ENCODE measurements at regions not wholly inside any gene's neighbourhood (a gene's known extent, or its start where the extent isn't known, plus 50 kb on each side); places are given as distances from the start of the nearest gene placed in this dataset.

GRCh38 chr4:30160140-30160539 is 560.0 kb upstream of the PCDH7 start:
- no peak for DNase-seq
- H3K4me3 ChIP-seq (ENCODE audit: control insufficient read depth in 1 of 7, extremely low read depth in 1 of 7, insufficient read depth in 4 of 7, low read depth in 2 of 7, low read length in 6 of 7) = no peak overlapping the region
- ChIA-PET CTCF (no interaction called here), POLR2A (no interaction called here)
- no peak overlapping the region for H3K27ac ChIP-seq (ENCODE audit: insufficient read depth in 1 of 2, low read depth in 1 of 2, low read length in 2 of 2, poor library complexity in 1 of 2, severe bottlenecking in 2 of 2)
- H3K36me3 ChIP-seq (ENCODE audit: control insufficient read depth in 4 of 4, insufficient read depth in 4 of 4, low read length in 3 of 4) = no peaks in the 10 kb centered on the region
- no peaks in the 10 kb centered on the region for H3K27me3 ChIP-seq (replicated peaks in 2 of 5; ENCODE audit: control insufficient read depth in 4 of 5, insufficient read depth in 5 of 5, low read length in 4 of 5)
- WGBS (ENCODE audit: insufficient coverage) = 100% methylated on average over 1 of the region's 2 CpGs
- no peaks in the 10 kb centered on the region for H3K9me3 ChIP-seq (ENCODE audit: control extremely low read depth in 1 of 5, control insufficient read depth in 4 of 5, insufficient read depth in 2 of 5, low read depth in 1 of 5, low read length in 4 of 5)
- H3K4me1 ChIP-seq (ENCODE audit: control extremely low read depth in 1 of 4, control insufficient read depth in 4 of 4, insufficient read depth in 4 of 4, low read length in 3 of 4) = no peaks in the 10 kb centered on the region

DNA sequence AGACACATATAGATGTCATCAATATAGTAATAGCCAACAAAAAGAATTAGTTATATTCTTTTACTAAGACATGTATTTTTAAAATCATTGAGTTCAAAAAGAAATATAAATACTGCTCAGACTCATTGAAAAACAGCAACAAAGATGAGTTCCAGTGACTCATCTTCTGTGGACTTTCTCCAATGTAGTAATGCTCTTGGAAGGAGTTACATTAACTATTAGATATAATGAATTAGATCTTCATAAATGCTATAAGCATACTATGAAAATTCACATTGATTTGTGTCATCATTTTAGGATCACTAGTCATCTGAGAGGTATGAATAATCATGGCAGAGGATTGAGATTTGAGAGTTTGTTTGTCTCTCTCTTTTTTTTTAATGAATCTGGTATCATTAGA is 547.8 kb upstream of the PCDH7 start:
- Histone ChIP-seq H3K36me3 (ENCODE audit: control insufficient read depth in 4 of 4, insufficient read depth in 4 of 4, low read length in 3 of 4) (no peaks in the 10 kb centered on the region), H3K4me1 (ENCODE audit: control extremely low read depth in 1 of 4, control insufficient read depth in 4 of 4, insufficient read depth in 4 of 4, low read length in 3 of 4) (no peaks in the 10 kb centered on the region), H3K4me3 (ENCODE audit: control insufficient read depth in 1 of 7, extremely low read depth in 1 of 7, insufficient read depth in 4 of 7, low read depth in 2 of 7, low read length in 6 of 7) (no peak overlapping the region), H3K27ac (ENCODE audit: insufficient read depth in 1 of 2, low read depth in 1 of 2, low read length in 2 of 2, poor library complexity in 1 of 2, severe bottlenecking in 2 of 2) (no peak overlapping the region), H3K9me3 (ENCODE audit: control extremely low read depth in 1 of 5, control insufficient read depth in 4 of 5, insufficient read depth in 2 of 5, low read depth in 1 of 5, low read length in 4 of 5) (no peaks in the 10 kb centered on the region), H3K27me3 (replicated peaks in 2 of 5; ENCODE audit: control insufficient read depth in 4 of 5, insufficient read depth in 5 of 5, low read length in 4 of 5) (no peaks in the 10 kb centered on the region)
- no peak for DNase-seq
- POLR2A ChIA-PET = no interaction called here
- CTCF ChIA-PET = no interaction called here

GRCh38 chr4:30181512-30181911 is 538.7 kb upstream of the PCDH7 start:
- Histone ChIP-seq H3K36me3 (ENCODE audit: control insufficient read depth in 4 of 4, insufficient read depth in 4 of 4, low read length in 3 of 4) (no peaks in the 10 kb centered on the region), H3K27me3 (replicated peaks in 2 of 5; ENCODE audit: control insufficient read depth in 4 of 5, insufficient read depth in 5 of 5, low read length in 4 of 5) (no peaks in the 10 kb centered on the region), H3K9me3 (ENCODE audit: control extremely low read depth in 1 of 5, control insufficient read depth in 4 of 5, insufficient read depth in 2 of 5, low read depth in 1 of 5, low read length in 4 of 5) (no peaks in the 10 kb centered on the region), H3K4me3 (ENCODE audit: control insufficient read depth in 1 of 7, extremely low read depth in 1 of 7, insufficient read depth in 4 of 7, low read depth in 2 of 7, low read length in 6 of 7) (no peak overlapping the region), H3K4me1 (ENCODE audit: control extremely low read depth in 1 of 4, control insufficient read depth in 4 of 4, insufficient read depth in 4 of 4, low read length in 3 of 4) (no peaks in the 10 kb centered on the region), H3K27ac (ENCODE audit: insufficient read depth in 1 of 2, low read depth in 1 of 2, low read length in 2 of 2, poor library complexity in 1 of 2, severe bottlenecking in 2 of 2) (no peak overlapping the region)
- ChIA-PET CTCF (no interaction called here), POLR2A (no interaction called here)
- no CpG with 5 or more reads among the region's 4 CpGs for WGBS (ENCODE audit: insufficient coverage)
- DNase-seq = no peak

DNA sequence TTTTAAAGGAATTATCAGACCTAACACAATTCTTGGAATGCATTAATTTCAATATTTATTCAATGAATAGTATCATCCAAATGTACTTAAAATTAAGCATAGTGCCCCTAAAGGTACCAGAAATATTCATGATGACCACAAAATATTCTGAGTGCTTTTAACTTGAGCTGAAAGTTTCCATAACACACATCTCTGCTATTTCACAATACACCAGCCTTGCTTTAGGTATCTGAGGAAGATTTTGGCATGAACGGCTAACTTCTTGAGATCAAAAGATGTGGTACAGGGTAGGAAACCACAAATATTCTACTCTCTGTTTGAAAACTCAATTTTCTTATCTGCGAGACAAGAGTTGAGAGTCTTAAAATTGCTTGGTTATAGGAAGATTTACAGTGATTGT is 538.3 kb upstream of the PCDH7 start:
- CTCF ChIA-PET = no interaction called here
- WGBS (ENCODE audit: insufficient coverage) = no CpG with 5 or more reads among the region's 2 CpGs
- POLR2A ChIA-PET = no interaction called here
- H3K36me3 ChIP-seq (ENCODE audit: control insufficient read depth in 4 of 4, insufficient read depth in 4 of 4, low read length in 3 of 4) = no peaks in the 10 kb centered on the region
- H3K27ac ChIP-seq (ENCODE audit: insufficient read depth in 1 of 2, low read depth in 1 of 2, low read length in 2 of 2, poor library complexity in 1 of 2, severe bottlenecking in 2 of 2) = no peak overlapping the region
- H3K9me3 ChIP-seq (ENCODE audit: control extremely low read depth in 1 of 5, control insufficient read depth in 4 of 5, insufficient read depth in 2 of 5, low read depth in 1 of 5, low read length in 4 of 5) = no peaks in the 10 kb centered on the region
- no peaks in the 10 kb centered on the region for H3K4me1 ChIP-seq (ENCODE audit: control extremely low read depth in 1 of 4, control insufficient read depth in 4 of 4, insufficient read depth in 4 of 4, low read length in 3 of 4)
- H3K4me3 ChIP-seq (ENCODE audit: control insufficient read depth in 1 of 7, extremely low read depth in 1 of 7, insufficient read depth in 4 of 7, low read depth in 2 of 7, low read length in 6 of 7) = no peak overlapping the region
- H3K27me3 ChIP-seq (replicated peaks in 2 of 5; ENCODE audit: control insufficient read depth in 4 of 5, insufficient read depth in 5 of 5, low read length in 4 of 5) = no peaks in the 10 kb centered on the region
- no peak for DNase-seq

GRCh38 chr4:30182786-30183185 is 537.4 kb upstream of the PCDH7 start:
- CTCF ChIA-PET = no interaction called here
- no peak for DNase-seq
- 100% methylated on average over 1 of the region's 2 CpGs for WGBS (ENCODE audit: insufficient coverage)

GRCh38 chr4:30191902-30192301 is 528.3 kb upstream of the PCDH7 start:
- CTCF ChIA-PET = no interaction called here
- H3K36me3 ChIP-seq (ENCODE audit: control insufficient read depth in 4 of 4, insufficient read depth in 4 of 4, low read length in 3 of 4) = no peaks in the 10 kb centered on the region

More at GRCh38 chr4:30182786-30183185, 537.4 kb upstream of the PCDH7 start:
- POLR2A ChIA-PET = no interaction called here
- no peaks in the 10 kb centered on the region for H3K4me1 ChIP-seq (ENCODE audit: control extremely low read depth in 1 of 4, control insufficient read depth in 4 of 4, insufficient read depth in 4 of 4, low read length in 3 of 4)
- no peaks in the 10 kb centered on the region for H3K36me3 ChIP-seq (ENCODE audit: control insufficient read depth in 4 of 4, insufficient read depth in 4 of 4, low read length in 3 of 4)
- H3K27me3 ChIP-seq (replicated peaks in 2 of 5; ENCODE audit: control insufficient read depth in 4 of 5, insufficient read depth in 5 of 5, low read length in 4 of 5) = no peaks in the 10 kb centered on the region
- H3K9me3 ChIP-seq (ENCODE audit: control extremely low read depth in 1 of 5, control insufficient read depth in 4 of 5, insufficient read depth in 2 of 5, low read depth in 1 of 5, low read length in 4 of 5) = no peaks in the 10 kb centered on the region
- H3K27ac ChIP-seq (ENCODE audit: insufficient read depth in 1 of 2, low read depth in 1 of 2, low read length in 2 of 2, poor library complexity in 1 of 2, severe bottlenecking in 2 of 2) = no peak overlapping the region
- no peak overlapping the region for H3K4me3 ChIP-seq (ENCODE audit: control insufficient read depth in 1 of 7, extremely low read depth in 1 of 7, insufficient read depth in 4 of 7, low read depth in 2 of 7, low read length in 6 of 7)

GRCh38 chr4:30207389-30207788 is 512.8 kb upstream of the PCDH7 start:
- DNase-seq = no peak
- H3K9me3 ChIP-seq (ENCODE audit: control extremely low read depth in 1 of 5, control insufficient read depth in 4 of 5, insufficient read depth in 2 of 5, low read depth in 1 of 5, low read length in 4 of 5) = no peaks in the 10 kb centered on the region
- CTCF ChIA-PET = no interaction called here
- H3K27ac ChIP-seq (ENCODE audit: insufficient read depth in 1 of 2, low read depth in 1 of 2, low read length in 2 of 2, poor library complexity in 1 of 2, severe bottlenecking in 2 of 2) = no peak overlapping the region
- H3K36me3 ChIP-seq (ENCODE audit: control insufficient read depth in 4 of 4, insufficient read depth in 4 of 4, low read length in 3 of 4) = no peaks in the 10 kb centered on the region
- H3K4me1 ChIP-seq (ENCODE audit: control extremely low read depth in 1 of 4, control insufficient read depth in 4 of 4, insufficient read depth in 4 of 4, low read length in 3 of 4) = no peaks in the 10 kb centered on the region
- no peaks in the 10 kb centered on the region for H3K27me3 ChIP-seq (replicated peaks in 2 of 5; ENCODE audit: control insufficient read depth in 4 of 5, insufficient read depth in 5 of 5, low read length in 4 of 5)
- no peak overlapping the region for H3K4me3 ChIP-seq (ENCODE audit: control insufficient read depth in 1 of 7, extremely low read depth in 1 of 7, insufficient read depth in 4 of 7, low read depth in 2 of 7, low read length in 6 of 7)
- POLR2A ChIA-PET = no interaction called here

More at GRCh38 chr4:30191902-30192301, 528.3 kb upstream of the PCDH7 start:
- no peaks in the 10 kb centered on the region for H3K9me3 ChIP-seq (ENCODE audit: control extremely low read depth in 1 of 5, control insufficient read depth in 4 of 5, insufficient read depth in 2 of 5, low read depth in 1 of 5, low read length in 4 of 5)
- no peaks in the 10 kb centered on the region for H3K4me1 ChIP-seq (ENCODE audit: control extremely low read depth in 1 of 4, control insufficient read depth in 4 of 4, insufficient read depth in 4 of 4, low read length in 3 of 4)
- no peaks in the 10 kb centered on the region for H3K27me3 ChIP-seq (replicated peaks in 2 of 5; ENCODE audit: control insufficient read depth in 4 of 5, insufficient read depth in 5 of 5, low read length in 4 of 5)
- no peak overlapping the region for H3K27ac ChIP-seq (ENCODE audit: insufficient read depth in 1 of 2, low read depth in 1 of 2, low read length in 2 of 2, poor library complexity in 1 of 2, severe bottlenecking in 2 of 2)
- DNase-seq = no peak
- no peak overlapping the region for H3K4me3 ChIP-seq (ENCODE audit: control insufficient read depth in 1 of 7, extremely low read depth in 1 of 7, insufficient read depth in 4 of 7, low read depth in 2 of 7, low read length in 6 of 7)
- POLR2A ChIA-PET = no interaction called here
